H9 (cell line): ENCODE measurements at regions not wholly inside any gene's neighbourhood (a gene's known extent, or its start where the extent isn't known, plus 50 kb on each side); places are given as distances from the start of the nearest gene placed in this dataset.
A peak's percentile ranks its signal among the peaks of the same experiment; 100 is the strongest.

Experiments used
- DNase-seq: peaks from one replicate; pipeline ENCODE4 v3.0.0-alpha.2; 2017
- H2AFZ ChIP-seq: one replicate; pipeline ENCODE4 v1.6.1; 2013; ENCODE audit warnings: mild to moderate bottlenecking, low read length, control low read depth, moderate library complexity
- H2AK5ac ChIP-seq: 2 replicates; pipeline ENCODE4 v1.6.1; 2013; ENCODE audit warnings: low read length, control low read depth, mixed read lengths; ENCODE audit not compliant: insufficient read length
- H2BK120ac ChIP-seq: one replicate; pipeline ENCODE4 v1.6.1; 2013; ENCODE audit warnings: low read depth, mild to moderate bottlenecking, low read length, control low read depth, inconsistent platforms; ENCODE audit not compliant: poor library complexity, severe bottlenecking
- H2BK12ac ChIP-seq: 2 replicates; pipeline ENCODE4 v1.6.1; 2013; ENCODE audit warnings: low read length, control low read depth, mixed read lengths, low read depth; ENCODE audit not compliant: insufficient read length
- H2BK15ac ChIP-seq: 2 replicates; pipeline ENCODE4 v1.6.1; 2013; ENCODE audit warnings: low read depth, low read length, control low read depth
- H2BK20ac ChIP-seq: one replicate; pipeline ENCODE4 v1.6.1; 2013; ENCODE audit warnings: low read depth, mild to moderate bottlenecking, low read length, control low read depth, inconsistent platforms; ENCODE audit not compliant: poor library complexity, severe bottlenecking
- H2BK5ac ChIP-seq: 2 replicates; pipeline ENCODE4 v1.6.1; 2013; ENCODE audit warnings: low read length, control low read depth, mixed read lengths; ENCODE audit not compliant: insufficient read length
- H3K14ac ChIP-seq: 2 replicates; pipeline ENCODE4 v1.6.1; 2013; ENCODE audit warnings: low read length, control low read depth; ENCODE audit not compliant: insufficient read depth
- H3K18ac ChIP-seq: 2 replicates; pipeline ENCODE4 v1.6.1; 2013; ENCODE audit warnings: low read depth, mild to moderate bottlenecking, mixed read lengths, low read length, control low read depth; ENCODE audit not compliant: insufficient read length
- H3K23ac ChIP-seq: 2 replicates; pipeline ENCODE4 v1.6.1; 2013; ENCODE audit warnings: low read length, control low read depth, mixed read lengths, low read depth; ENCODE audit not compliant: insufficient read length
- H3K23me2 ChIP-seq: 2 replicates; pipeline ENCODE4 v1.6.1; 2013; ENCODE audit warnings: low read depth, mild to moderate bottlenecking, mixed read lengths, low read length, control low read depth; ENCODE audit not compliant: insufficient read length, poor library complexity, severe bottlenecking
- H3K27ac ChIP-seq: 2 replicates; pipeline ENCODE4 v1.5.1; 2013; ENCODE audit warnings: low read length, control low read depth, mixed read lengths, low read depth; ENCODE audit not compliant: insufficient read length
- H3K27me3 ChIP-seq: 2 replicates; pipeline ENCODE4 v1.6.1; 2013; ENCODE audit warnings: low read length, control low read depth, inconsistent platforms; ENCODE audit not compliant: insufficient read depth
- H3K4ac ChIP-seq: 2 replicates; pipeline ENCODE4 v1.6.1; 2013; ENCODE audit warnings: low read depth, mild to moderate bottlenecking, control low read depth, inconsistent platforms, low read length, moderate library complexity
- H3K4me1 ChIP-seq: 2 replicates; pipeline ENCODE4 v1.6.1; 2013; ENCODE audit warnings: low read length, control low read depth, inconsistent platforms; ENCODE audit not compliant: insufficient read depth
- H3K4me2 ChIP-seq: 2 replicates; pipeline ENCODE4 v1.6.1; 2013; ENCODE audit warnings: low read length, control low read depth, mixed read lengths; ENCODE audit not compliant: insufficient read length, insufficient read depth
- H3K56ac ChIP-seq: 2 replicates; pipeline ENCODE4 v1.6.1; 2013; ENCODE audit warnings: low read depth, mild to moderate bottlenecking, mixed read lengths, low read length, control low read depth; ENCODE audit not compliant: insufficient read length
- H3K79me1 ChIP-seq: 2 replicates; pipeline ENCODE4 v1.6.1; 2013; ENCODE audit warnings: low read depth, mild to moderate bottlenecking, moderate library complexity, low read length, control low read depth, inconsistent platforms; ENCODE audit not compliant: insufficient read depth, poor library complexity, severe bottlenecking
- H3K79me2 ChIP-seq: 2 replicates; pipeline ENCODE4 v1.6.1; 2013; ENCODE audit warnings: low read length, control low read depth, inconsistent platforms; ENCODE audit not compliant: insufficient read depth
- H3K9ac ChIP-seq: 2 replicates; pipeline ENCODE4 v1.6.1; 2013; ENCODE audit warnings: low read length, control low read depth, mixed read lengths; ENCODE audit not compliant: insufficient read length; ENCODE audit errors: extremely low read depth
- H3K9me3 ChIP-seq: one replicate; pipeline ENCODE4 v1.6.1; 2013; ENCODE audit warnings: low read depth, low read length, inconsistent platforms; ENCODE audit not compliant: control insufficient read depth
- H3T11ph ChIP-seq: one replicate; pipeline ENCODE4 v1.6.1; 2013; ENCODE audit warnings: mild to moderate bottlenecking, low read length, control low read depth, inconsistent platforms
- H4K20me1 ChIP-seq: one replicate; pipeline ENCODE4 v1.6.1; 2013; ENCODE audit not compliant: control insufficient read depth, insufficient read length, insufficient read depth
- H4K5ac ChIP-seq: 2 replicates; pipeline ENCODE4 v1.6.1; 2013; ENCODE audit warnings: low read depth, mild to moderate bottlenecking, mixed read lengths, low read length, control low read depth; ENCODE audit not compliant: insufficient read length
- H4K8ac ChIP-seq: replicated peaks from 2 replicates; pipeline ENCODE4 v1.6.1; 2013; ENCODE audit warnings: low read length, control low read depth, mixed read lengths, low read depth; ENCODE audit not compliant: insufficient read length
- H4K91ac ChIP-seq: 2 replicates; pipeline ENCODE4 v1.6.1; 2013; ENCODE audit warnings: low read depth, mild to moderate bottlenecking, moderate library complexity, mixed read lengths, low read length, control low read depth; ENCODE audit not compliant: insufficient read length
- H3K27ac Mint-ChIP-seq, 3 experiments: 2 replicates in 2 of 3; 3 replicates in 1 of 3; pipeline ENCODE4 v1.8.0; 2020 to 2021; ENCODE audit warnings: mixed read lengths in 3 of 3, mild to moderate bottlenecking in 1 of 3, moderate library complexity in 1 of 3
- H3K27me3 Mint-ChIP-seq: 2 replicates; pipeline ENCODE4 v1.8.0; 2021; ENCODE audit warnings: low read depth, mild to moderate bottlenecking, moderate library complexity, mixed read lengths
- H3K36me3 Mint-ChIP-seq, 3 experiments: 2 replicates in 2 of 3; 3 replicates in 1 of 3; pipeline ENCODE4 v1.8.0; 2020 to 2021; ENCODE audit warnings: low read depth in 3 of 3, mixed read lengths in 3 of 3; ENCODE audit not compliant: insufficient read depth in 1 of 3
- H3K4me1 Mint-ChIP-seq, 2 experiments: 2 replicates each; pipeline ENCODE4 v1.8.0; 2020; ENCODE audit warnings: mixed read lengths in 2 of 2
- H3K4me3 Mint-ChIP-seq, 2 experiments: 2 replicates in 1 of 2; 3 replicates in 1 of 2; pipeline ENCODE4 v1.8.0; 2020 to 2021; ENCODE audit warnings: mild to moderate bottlenecking in 2 of 2, mixed read lengths in 2 of 2, moderate library complexity in 1 of 2
- H3K9me3 Mint-ChIP-seq, 2 experiments: 2 replicates in 1 of 2; 3 replicates in 1 of 2; pipeline ENCODE4 v1.8.0; 2020; ENCODE audit warnings: mild to moderate bottlenecking in 2 of 2, mixed read lengths in 2 of 2, moderate library complexity in 1 of 2
- WGBS: extraction: QIAGEN DNeasy Blood & Tissue Kit; methylation state at CpG from one replicate; pipeline ENCODE4 v1.1.7; 2013; ENCODE audit warnings: missing lambda C conversion rate, low lambda C conversion rate, mixed read lengths; ENCODE audit not compliant: insufficient read length; ENCODE audit errors: extremely low coverage; 5-methylcytosine and 5-hydroxymethylcytosine counted together
- TF ChIP-seq, protein P1 (sequence below): fragments of 200-600 bp; sonication (generic); conservative IDR thresholded peaks from 3 replicates; pipeline ENCODE4 v1.8.0; 2021; ENCODE audit warnings: antibody characterized with exemption, mild to moderate bottlenecking

DNA sequence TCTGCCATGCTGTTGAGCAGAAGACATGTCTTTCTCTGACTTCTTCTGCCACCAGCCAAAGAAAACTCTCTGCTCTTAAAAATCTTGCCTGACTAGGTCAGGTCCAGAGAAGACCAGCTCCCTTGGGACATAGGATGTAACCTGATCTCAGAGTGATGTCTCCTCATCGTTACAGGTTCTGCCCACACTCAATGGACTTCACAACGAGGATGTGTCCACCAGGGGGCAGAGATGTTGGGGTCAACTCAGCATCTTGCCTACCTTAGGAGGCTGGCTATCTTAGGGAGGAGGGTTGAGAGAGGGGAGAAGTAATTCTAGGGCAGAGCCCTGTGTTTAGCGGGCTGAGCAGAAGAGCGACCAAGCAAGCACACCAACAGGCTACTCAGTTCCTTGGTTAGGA lies 207.6 kb upstream of the CDH4 start:
- Mint-ChIP-seq H3K27me3 (peaks cover 51% of the 10 kb centered on the region), H3K4me3 (no peak overlapping the region), H3K36me3 (no peaks in the 10 kb centered on the region; a peak in 1 of 7 replicates), H3K9me3 (peaks cover 3 to 4% of the 10 kb centered on the region in 2 experiments; a peak in 3 of 5 replicates), H3K27ac (peak overlapping the region in 1 of 3 experiments; percentile 89; a peak in 2 of 7 replicates), H3K4me1 (peaks cover 0 to 2% of the 10 kb centered on the region in 2 experiments; a peak in 1 of 4 replicates)
- no peak overlapping the region for H3K4me2 ChIP-seq
- no peak overlapping the region for H2AFZ ChIP-seq
- H2BK15ac ChIP-seq = no peak overlapping the region
- no peaks in the 10 kb centered on the region for H3K23me2 ChIP-seq
- no peak overlapping the region for H3K4ac ChIP-seq
- H3K79me2 ChIP-seq = no peaks in the 10 kb centered on the region
- no peaks in the 10 kb centered on the region for H3K79me1 ChIP-seq
- TF ChIP-seq, protein P1, sequence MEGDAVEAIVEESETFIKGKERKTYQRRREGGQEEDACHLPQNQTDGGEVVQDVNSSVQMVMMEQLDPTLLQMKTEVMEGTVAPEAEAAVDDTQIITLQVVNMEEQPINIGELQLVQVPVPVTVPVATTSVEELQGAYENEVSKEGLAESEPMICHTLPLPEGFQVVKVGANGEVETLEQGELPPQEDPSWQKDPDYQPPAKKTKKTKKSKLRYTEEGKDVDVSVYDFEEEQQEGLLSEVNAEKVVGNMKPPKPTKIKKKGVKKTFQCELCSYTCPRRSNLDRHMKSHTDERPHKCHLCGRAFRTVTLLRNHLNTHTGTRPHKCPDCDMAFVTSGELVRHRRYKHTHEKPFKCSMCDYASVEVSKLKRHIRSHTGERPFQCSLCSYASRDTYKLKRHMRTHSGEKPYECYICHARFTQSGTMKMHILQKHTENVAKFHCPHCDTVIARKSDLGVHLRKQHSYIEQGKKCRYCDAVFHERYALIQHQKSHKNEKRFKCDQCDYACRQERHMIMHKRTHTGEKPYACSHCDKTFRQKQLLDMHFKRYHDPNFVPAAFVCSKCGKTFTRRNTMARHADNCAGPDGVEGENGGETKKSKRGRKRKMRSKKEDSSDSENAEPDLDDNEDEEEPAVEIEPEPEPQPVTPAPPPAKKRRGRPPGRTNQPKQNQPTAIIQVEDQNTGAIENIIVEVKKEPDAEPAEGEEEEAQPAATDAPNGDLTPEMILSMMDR = peak; percentile 59
- H3K4me1 ChIP-seq = no peaks in the 10 kb centered on the region
- no peak overlapping the region for H2AK5ac ChIP-seq
- no peaks in the 10 kb centered on the region; the same call in 1 of the 2 replicates for H3K27me3 ChIP-seq
- no peak overlapping the region for H3K18ac ChIP-seq
- no peak overlapping the region for H2BK120ac ChIP-seq
- H3K27ac ChIP-seq = no peak overlapping the region
- H3T11ph ChIP-seq = no peak overlapping the region
- WGBS = no CpG with 5 or more reads among the region's 4 CpGs
- no peak overlapping the region for H2BK5ac ChIP-seq
- no peaks in the 10 kb centered on the region for H4K20me1 ChIP-seq
- H3K14ac ChIP-seq = no peak overlapping the region
- H3K23ac ChIP-seq = no peak overlapping the region
- no peak overlapping the region for H3K56ac ChIP-seq
- H4K91ac ChIP-seq = no peak overlapping the region
- no peak overlapping the region for H2BK12ac ChIP-seq
- H3K9ac ChIP-seq = no peak overlapping the region
- H4K5ac ChIP-seq = no peak overlapping the region
- H4K8ac ChIP-seq = no peak overlapping the region
- H3K9me3 ChIP-seq = no peaks in the 10 kb centered on the region
- no peak overlapping the region for H2BK20ac ChIP-seq
- DNase-seq = peak; percentile 43
